ENCODE measurements at regions not wholly inside any gene's neighbourhood (a gene's known extent, or its start where the extent isn't known, plus 50 kb on each side); places are given as distances from the start of the nearest gene placed in this dataset.

GRCh38 chr13:50159607-50160006, 144.4 kb downstream of the KCNRG start:
- Mint-ChIP-seq H3K4me3 (no peak overlapping the region), H3K27me3 (no peaks in the 10 kb centered on the region), H3K9me3 (ENCODE audit: insufficient read depth) (no peaks in the 10 kb centered on the region), H3K27ac (no peak overlapping the region), H3K4me1 (peaks cover 20% of the 10 kb centered on the region)
- no peaks in the 10 kb centered on the region for H3K36me3 ChIP-seq (replicated peaks in 1 of 2; ENCODE audit: control extremely low read depth in 1 of 2, control insufficient read depth in 1 of 2, extremely low read depth in 1 of 2, insufficient read depth in 2 of 2, low read length in 1 of 2)
- no peak overlapping the region for H3K4me3 ChIP-seq (ENCODE audit: control extremely low read depth in 1 of 5, extremely low read depth in 1 of 5, insufficient read depth in 1 of 5, low read depth in 2 of 5, low read length in 4 of 5)
- POLR2A ChIA-PET = no interaction called here
- H3K9me3 ChIP-seq (ENCODE audit: control extremely low read depth in 1 of 3, control insufficient read depth in 2 of 3, insufficient read depth in 1 of 3, low read length in 2 of 3) = no peaks in the 10 kb centered on the region
- TF ChIP-seq CTCF (IDR thresholded peaks at IDR 0.05) = no peak
- no peak for TF ChIP-seq EZH2 (IDR thresholded peaks at IDR 0.05; ENCODE audit: borderline replicate concordance, insufficient read depth, low read depth, low read length, poor library complexity, severe bottlenecking)
- intact Hi-C loops (cut with micrococcal nuclease) = no loop called here
- ATAC-seq (ENCODE audit: low read depth) (no peak), DNase-seq (no peak)
- H2AFZ ChIP-seq (ENCODE audit: insufficient read depth, low read depth, low read length, poor library complexity, severe bottlenecking) = no peak overlapping the region
- no peaks in the 10 kb centered on the region for H3K79me2 ChIP-seq (ENCODE audit: control insufficient read depth, insufficient read depth, low read length)
- no CpG with 5 or more reads among the region's 1 CpG for WGBS (ENCODE audit: insufficient coverage)
- H3K9ac ChIP-seq (ENCODE audit: low read length) = no peak overlapping the region
- H3K27me3 ChIP-seq (replicated peaks in 1 of 4; ENCODE audit: control extremely low read depth in 1 of 4, control insufficient read depth in 3 of 4, insufficient read depth in 4 of 4, low read length in 3 of 4) = no peaks in the 10 kb centered on the region
- H3K4me1 ChIP-seq (ENCODE audit: control insufficient read depth in 2 of 2, insufficient read depth in 2 of 2, low read length in 2 of 2) = peaks cover 11 to 13% of the 10 kb centered on the region in 2 donors
- H3K27ac ChIP-seq (ENCODE audit: low read length in 2 of 2) = no peak overlapping the region
- H3K4me2 ChIP-seq (replicated peaks; ENCODE audit: low read depth, low read length, poor library complexity, severe bottlenecking) = no peak overlapping the region
- H4K20me1 ChIP-seq (ENCODE audit: control insufficient read depth, insufficient read depth, low read length, poor library complexity, severe bottlenecking) = no peaks in the 10 kb centered on the region
- CTCF ChIA-PET = interaction anchor here (0.6 to 0.9 kb wide), 2 partner anchors 182 to 839 kb away, joined by 3 to 4 read pairs; no protein-coding TSS in a partner anchor

DNA sequence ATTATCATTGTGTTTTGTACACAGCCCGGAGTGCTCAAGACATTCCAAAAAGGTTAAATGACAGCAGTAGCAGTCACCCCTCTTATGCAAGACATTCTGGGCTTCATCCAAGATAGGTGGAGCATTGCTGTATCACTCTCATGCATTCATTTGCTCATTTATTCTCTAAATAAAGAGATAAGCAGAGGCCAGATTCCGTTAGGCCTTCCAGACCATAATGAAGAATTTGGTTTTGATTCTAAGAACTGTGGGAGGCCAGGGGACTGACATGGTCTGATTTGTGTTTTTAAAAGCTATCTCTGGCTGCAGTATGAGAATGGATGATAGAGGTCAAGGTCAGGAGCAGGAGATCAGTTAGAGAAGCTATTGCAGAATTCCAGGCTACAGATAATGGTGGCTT, 145.8 kb downstream of the KCNRG start:
- Histone ChIP-seq H3K79me2 (ENCODE audit: control insufficient read depth, insufficient read depth, low read length) (no peaks in the 10 kb centered on the region), H2AFZ (ENCODE audit: insufficient read depth, low read depth, low read length, poor library complexity, severe bottlenecking) (no peak overlapping the region), H3K36me3 (replicated peaks in 1 of 2; ENCODE audit: control extremely low read depth in 1 of 2, control insufficient read depth in 1 of 2, extremely low read depth in 1 of 2, insufficient read depth in 2 of 2, low read length in 1 of 2) (no peaks in the 10 kb centered on the region), H3K4me1 (ENCODE audit: control insufficient read depth in 2 of 2, insufficient read depth in 2 of 2, low read length in 2 of 2) (peaks cover 11 to 13% of the 10 kb centered on the region in 2 donors), H3K4me3 (ENCODE audit: control extremely low read depth in 1 of 5, extremely low read depth in 1 of 5, insufficient read depth in 1 of 5, low read depth in 2 of 5, low read length in 4 of 5) (no peak overlapping the region), H3K27me3 (replicated peaks in 1 of 4; ENCODE audit: control extremely low read depth in 1 of 4, control insufficient read depth in 3 of 4, insufficient read depth in 4 of 4, low read length in 3 of 4) (no peaks in the 10 kb centered on the region), H3K9me3 (ENCODE audit: control extremely low read depth in 1 of 3, control insufficient read depth in 2 of 3, insufficient read depth in 1 of 3, low read length in 2 of 3) (no peaks in the 10 kb centered on the region), H3K27ac (ENCODE audit: low read length in 2 of 2) (no peak overlapping the region), H3K9ac (ENCODE audit: low read length) (no peak overlapping the region), H4K20me1 (ENCODE audit: control insufficient read depth, insufficient read depth, low read length, poor library complexity, severe bottlenecking) (no peaks in the 10 kb centered on the region), H3K4me2 (replicated peaks; ENCODE audit: low read depth, low read length, poor library complexity, severe bottlenecking) (no peak overlapping the region)
- 60% methylated on average over 1 of the region's 2 CpGs for WGBS (ENCODE audit: insufficient coverage)
- intact Hi-C loops (cut with micrococcal nuclease) = no loop called here
- TF ChIP-seq CTCF (IDR thresholded peaks at IDR 0.05) (no peak), EZH2 (IDR thresholded peaks at IDR 0.05; ENCODE audit: borderline replicate concordance, insufficient read depth, low read depth, low read length, poor library complexity, severe bottlenecking) (no peak)
- no peaks in the 10 kb centered on the region for H3K27me3 Mint-ChIP-seq
- H3K4me3 Mint-ChIP-seq = no peak overlapping the region
- H3K4me1 Mint-ChIP-seq = peaks cover 20% of the 10 kb centered on the region
- ChIA-PET CTCF (interaction anchor here (1.1 kb wide), 1 partner anchor 28 kb away, joined by 3 read pairs; no protein-coding TSS in a partner anchor), POLR2A (no interaction called here)
- DNase-seq (no peak), ATAC-seq (ENCODE audit: low read depth) (no peak)
- H3K27ac Mint-ChIP-seq = no peak overlapping the region
- no peaks in the 10 kb centered on the region for H3K9me3 Mint-ChIP-seq (ENCODE audit: insufficient read depth)
